ENCODE measurements at regions not wholly inside any gene's neighbourhood (a gene's known extent, or its start where the extent isn't known, plus 50 kb on each side); places are given as distances from the start of the nearest gene placed in this dataset.

DNA sequence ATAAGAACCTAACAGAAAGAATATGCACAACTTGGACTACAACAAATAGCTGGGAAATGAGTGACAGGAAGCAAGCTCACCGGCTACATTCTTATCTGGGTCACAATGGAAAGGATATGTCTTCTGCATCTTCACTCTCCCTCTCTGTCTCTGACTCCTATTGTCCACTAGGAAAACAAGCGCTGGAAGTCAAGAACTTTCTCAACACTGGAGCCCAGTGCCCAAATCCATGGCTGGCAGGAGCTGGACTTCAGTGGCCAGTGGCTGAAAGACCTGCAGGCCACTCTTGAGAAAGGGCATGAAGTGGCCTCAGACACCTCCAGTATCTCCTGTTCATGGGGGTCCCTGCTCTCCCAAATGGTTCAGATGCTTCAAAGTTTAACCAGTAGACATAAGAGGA is 62.0 kb downstream of the FAM50B start:
- TF ChIP-seq, protein P1, sequence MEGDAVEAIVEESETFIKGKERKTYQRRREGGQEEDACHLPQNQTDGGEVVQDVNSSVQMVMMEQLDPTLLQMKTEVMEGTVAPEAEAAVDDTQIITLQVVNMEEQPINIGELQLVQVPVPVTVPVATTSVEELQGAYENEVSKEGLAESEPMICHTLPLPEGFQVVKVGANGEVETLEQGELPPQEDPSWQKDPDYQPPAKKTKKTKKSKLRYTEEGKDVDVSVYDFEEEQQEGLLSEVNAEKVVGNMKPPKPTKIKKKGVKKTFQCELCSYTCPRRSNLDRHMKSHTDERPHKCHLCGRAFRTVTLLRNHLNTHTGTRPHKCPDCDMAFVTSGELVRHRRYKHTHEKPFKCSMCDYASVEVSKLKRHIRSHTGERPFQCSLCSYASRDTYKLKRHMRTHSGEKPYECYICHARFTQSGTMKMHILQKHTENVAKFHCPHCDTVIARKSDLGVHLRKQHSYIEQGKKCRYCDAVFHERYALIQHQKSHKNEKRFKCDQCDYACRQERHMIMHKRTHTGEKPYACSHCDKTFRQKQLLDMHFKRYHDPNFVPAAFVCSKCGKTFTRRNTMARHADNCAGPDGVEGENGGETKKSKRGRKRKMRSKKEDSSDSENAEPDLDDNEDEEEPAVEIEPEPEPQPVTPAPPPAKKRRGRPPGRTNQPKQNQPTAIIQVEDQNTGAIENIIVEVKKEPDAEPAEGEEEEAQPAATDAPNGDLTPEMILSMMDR (IDR thresholded peaks at IDR 0.05), result no peak
- TF ChIP-seq ETV6 (CRISPR knock-in tag; IDR thresholded peaks at IDR 0.05) (no peak), ZNF423 (CRISPR knock-in tag; IDR thresholded peaks at IDR 0.05) (no peak), TP53 (CRISPR knock-in tag; IDR thresholded peaks at IDR 0.05) (no peak), TCF7 (CRISPR knock-in tag; IDR thresholded peaks at IDR 0.05; ENCODE audit: low read depth) (no peak)
- TF ChIP-seq, protein P2, sequence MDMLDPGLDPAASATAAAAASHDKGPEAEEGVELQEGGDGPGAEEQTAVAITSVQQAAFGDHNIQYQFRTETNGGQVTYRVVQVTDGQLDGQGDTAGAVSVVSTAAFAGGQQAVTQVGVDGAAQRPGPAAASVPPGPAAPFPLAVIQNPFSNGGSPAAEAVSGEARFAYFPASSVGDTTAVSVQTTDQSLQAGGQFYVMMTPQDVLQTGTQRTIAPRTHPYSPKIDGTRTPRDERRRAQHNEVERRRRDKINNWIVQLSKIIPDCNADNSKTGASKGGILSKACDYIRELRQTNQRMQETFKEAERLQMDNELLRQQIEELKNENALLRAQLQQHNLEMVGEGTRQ (CRISPR knock-in tag; IDR thresholded peaks at IDR 0.05), result no peak
- TF ChIP-seq, protein P3, sequence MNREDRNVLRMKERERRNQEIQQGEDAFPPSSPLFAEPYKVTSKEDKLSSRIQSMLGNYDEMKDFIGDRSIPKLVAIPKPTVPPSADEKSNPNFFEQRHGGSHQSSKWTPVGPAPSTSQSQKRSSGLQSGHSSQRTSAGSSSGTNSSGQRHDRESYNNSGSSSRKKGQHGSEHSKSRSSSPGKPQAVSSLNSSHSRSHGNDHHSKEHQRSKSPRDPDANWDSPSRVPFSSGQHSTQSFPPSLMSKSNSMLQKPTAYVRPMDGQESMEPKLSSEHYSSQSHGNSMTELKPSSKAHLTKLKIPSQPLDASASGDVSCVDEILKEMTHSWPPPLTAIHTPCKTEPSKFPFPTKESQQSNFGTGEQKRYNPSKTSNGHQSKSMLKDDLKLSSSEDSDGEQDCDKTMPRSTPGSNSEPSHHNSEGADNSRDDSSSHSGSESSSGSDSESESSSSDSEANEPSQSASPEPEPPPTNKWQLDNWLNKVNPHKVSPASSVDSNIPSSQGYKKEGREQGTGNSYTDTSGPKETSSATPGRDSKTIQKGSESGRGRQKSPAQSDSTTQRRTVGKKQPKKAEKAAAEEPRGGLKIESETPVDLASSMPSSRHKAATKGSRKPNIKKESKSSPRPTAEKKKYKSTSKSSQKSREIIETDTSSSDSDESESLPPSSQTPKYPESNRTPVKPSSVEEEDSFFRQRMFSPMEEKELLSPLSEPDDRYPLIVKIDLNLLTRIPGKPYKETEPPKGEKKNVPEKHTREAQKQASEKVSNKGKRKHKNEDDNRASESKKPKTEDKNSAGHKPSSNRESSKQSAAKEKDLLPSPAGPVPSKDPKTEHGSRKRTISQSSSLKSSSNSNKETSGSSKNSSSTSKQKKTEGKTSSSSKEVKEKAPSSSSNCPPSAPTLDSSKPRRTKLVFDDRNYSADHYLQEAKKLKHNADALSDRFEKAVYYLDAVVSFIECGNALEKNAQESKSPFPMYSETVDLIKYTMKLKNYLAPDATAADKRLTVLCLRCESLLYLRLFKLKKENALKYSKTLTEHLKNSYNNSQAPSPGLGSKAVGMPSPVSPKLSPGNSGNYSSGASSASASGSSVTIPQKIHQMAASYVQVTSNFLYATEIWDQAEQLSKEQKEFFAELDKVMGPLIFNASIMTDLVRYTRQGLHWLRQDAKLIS (CRISPR knock-in tag; IDR thresholded peaks at IDR 0.05; ENCODE audit: borderline replicate concordance), result no peak
- TF ChIP-seq, protein P4, sequence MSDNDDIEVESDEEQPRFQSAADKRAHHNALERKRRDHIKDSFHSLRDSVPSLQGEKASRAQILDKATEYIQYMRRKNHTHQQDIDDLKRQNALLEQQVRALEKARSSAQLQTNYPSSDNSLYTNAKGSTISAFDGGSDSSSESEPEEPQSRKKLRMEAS (CRISPR knock-in tag; IDR thresholded peaks at IDR 0.05), result no peak

Data from WTC11 (cell line).